ENCODE measurements at regions not wholly inside any gene's neighbourhood (a gene's known extent, or its start where the extent isn't known, plus 50 kb on each side); places are given as distances from the start of the nearest gene placed in this dataset.

DNA sequence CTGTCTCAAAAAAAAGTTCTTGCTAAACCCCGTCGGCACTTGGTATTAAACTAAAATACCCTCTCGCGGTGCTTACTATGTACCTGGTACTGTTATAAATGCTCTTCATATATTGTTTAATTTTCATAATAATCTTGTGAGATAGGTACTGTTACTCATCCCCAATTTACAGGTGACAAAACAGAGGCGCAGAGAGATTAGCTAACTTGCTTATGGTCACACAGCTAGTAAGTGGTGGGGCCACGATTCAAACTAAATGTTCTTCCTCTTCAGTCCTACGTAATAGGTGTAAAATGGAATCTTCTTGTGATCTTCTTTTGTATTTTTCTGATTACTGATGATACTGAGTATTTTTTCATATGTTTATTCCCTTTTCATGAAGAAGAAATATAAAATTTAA, 51.3 kb downstream of the TET3 start:
- Mint-ChIP-seq H3K9me3 (no peaks in the 10 kb centered on the region), H3K36me3 (no peaks in the 10 kb centered on the region), H3K27me3 (no peaks in the 10 kb centered on the region), H3K4me1 (peaks cover 47 to 88% (median 59%) of the 10 kb centered on the region in 4 donors), H3K4me3 (peak overlapping the region in 1 of 4 donors; percentile 31), H3K27ac (peak overlapping the region in 2 of 3 donors; percentile 60 to 76)
- no peak for DNase-seq
- Histone ChIP-seq H3K4me3 (ENCODE audit: low read depth, low read length) (no peak overlapping the region), H3K4me1 (ENCODE audit: control insufficient read depth, insufficient read depth, low read length, poor library complexity, severe bottlenecking) (peaks cover 36% of the 10 kb centered on the region), H3K27me3 (ENCODE audit: control insufficient read depth, insufficient read depth, low read length) (no peaks in the 10 kb centered on the region), H3K36me3 (ENCODE audit: control insufficient read depth, insufficient read depth, low read length) (no peaks in the 10 kb centered on the region), H3K9me3 (ENCODE audit: control insufficient read depth in 2 of 2, low read length in 2 of 2) (no peaks in the 10 kb centered on the region), H3K27ac (ENCODE audit: insufficient read depth, low read length, poor library complexity, severe bottlenecking) (no peak overlapping the region)
- no peak for ATAC-seq (ENCODE audit: low read depth in 2 of 2)

DNA sequence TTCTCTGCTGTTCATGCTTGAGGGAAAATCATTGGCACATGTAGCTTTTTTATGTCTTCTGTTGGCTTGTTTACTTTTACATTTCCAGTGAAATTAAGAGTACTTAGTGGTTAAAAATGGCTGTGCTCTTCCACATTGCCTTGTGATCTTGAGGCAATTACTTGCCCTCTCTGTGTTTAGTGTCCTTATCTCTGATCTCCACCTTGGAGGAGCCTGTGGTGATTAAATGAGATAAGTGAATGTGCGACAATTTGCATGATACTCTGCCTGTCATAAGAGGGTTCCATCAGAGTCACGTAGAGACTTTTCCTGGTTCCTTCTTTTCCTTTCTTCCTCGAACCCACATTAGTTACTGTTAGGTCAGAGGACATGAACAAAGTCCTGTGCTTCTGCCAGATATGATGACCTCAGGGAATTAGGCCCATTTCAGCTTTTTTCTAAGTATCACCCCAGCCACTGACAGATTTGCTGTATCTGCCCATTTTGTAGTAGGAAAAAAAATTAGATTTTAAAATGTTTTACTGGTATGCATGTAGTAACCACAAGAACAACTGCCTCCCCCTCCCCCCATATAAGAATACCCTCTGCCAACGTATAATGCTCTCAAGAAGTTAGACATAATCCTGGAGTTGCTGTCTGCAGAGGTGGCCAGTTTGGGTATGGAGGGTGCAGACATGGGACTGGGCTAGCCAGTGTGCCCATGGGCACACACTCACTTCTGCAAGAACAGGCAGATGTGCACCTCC, 51.9 kb downstream of the TET3 start:
- H3K9me3 Mint-ChIP-seq: no peaks in the 10 kb centered on the region
- no peak overlapping the region for H3K4me3 ChIP-seq (ENCODE audit: low read depth, low read length)
- no peaks in the 10 kb centered on the region for H3K27me3 Mint-ChIP-seq
- H3K4me1 Mint-ChIP-seq: peaks cover 51 to 87% (median 60%) of the 10 kb centered on the region in 4 donors
- H3K4me1 ChIP-seq (ENCODE audit: control insufficient read depth, insufficient read depth, low read length, poor library complexity, severe bottlenecking): peaks cover 30% of the 10 kb centered on the region
- no peak overlapping the region for H3K27ac ChIP-seq (ENCODE audit: insufficient read depth, low read length, poor library complexity, severe bottlenecking)
- H3K9me3 ChIP-seq (ENCODE audit: control insufficient read depth in 2 of 2, low read length in 2 of 2): no peaks in the 10 kb centered on the region
- H3K36me3 ChIP-seq (ENCODE audit: control insufficient read depth, insufficient read depth, low read length): no peaks in the 10 kb centered on the region
- H3K36me3 Mint-ChIP-seq: no peaks in the 10 kb centered on the region
- H3K27me3 ChIP-seq (ENCODE audit: control insufficient read depth, insufficient read depth, low read length): no peaks in the 10 kb centered on the region
- H3K27ac Mint-ChIP-seq: peak overlapping the region; percentile 21 to 76 (median 60)
- ATAC-seq (ENCODE audit: low read depth in 2 of 2) (no peak), DNase-seq (no peak)
- H3K4me3 Mint-ChIP-seq: peak overlapping the region in 2 of 4 donors; percentile 29 to 31

DNA sequence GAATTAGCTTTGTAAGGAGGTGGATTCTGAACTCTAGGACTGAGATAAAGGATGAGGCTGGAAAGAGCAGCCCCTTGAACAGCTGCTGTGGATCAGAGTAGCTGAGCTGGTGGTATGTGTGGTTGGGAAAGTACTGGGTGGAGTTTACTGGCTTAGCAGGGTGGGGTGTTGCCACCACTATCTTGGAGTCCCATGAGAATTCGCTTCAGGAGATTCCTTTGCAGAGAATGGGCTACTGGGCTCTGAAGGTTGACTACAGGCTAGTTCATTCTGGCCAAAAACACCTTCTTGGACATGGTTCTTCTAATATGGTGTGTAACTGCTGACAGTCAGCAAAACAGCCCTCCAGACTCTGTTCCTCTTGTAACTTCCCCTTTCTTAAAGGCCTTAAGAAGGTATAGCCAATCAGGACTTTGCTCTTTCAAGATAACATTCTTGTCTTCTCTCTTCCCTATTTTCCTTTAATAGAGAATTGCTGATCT, 52.7 kb downstream of the TET3 start:
- no peak overlapping the region for H3K27ac ChIP-seq (ENCODE audit: insufficient read depth, low read length, poor library complexity, severe bottlenecking)
- H3K4me1 ChIP-seq (ENCODE audit: control insufficient read depth, insufficient read depth, low read length, poor library complexity, severe bottlenecking): peaks cover 23% of the 10 kb centered on the region
- ATAC-seq (ENCODE audit: low read depth in 2 of 2): peak in 1 of 2 donors; percentile 12
- H3K27me3 Mint-ChIP-seq: no peaks in the 10 kb centered on the region
- no peaks in the 10 kb centered on the region for H3K9me3 Mint-ChIP-seq
- H3K4me3 ChIP-seq (ENCODE audit: low read depth, low read length): no peak overlapping the region
- peak overlapping the region; percentile 33 to 79 (median 70) for H3K27ac Mint-ChIP-seq
- no peaks in the 10 kb centered on the region for H3K9me3 ChIP-seq (ENCODE audit: control insufficient read depth in 2 of 2, low read length in 2 of 2)
- no peaks in the 10 kb centered on the region for H3K27me3 ChIP-seq (ENCODE audit: control insufficient read depth, insufficient read depth, low read length)
- DNase-seq: no peak
- peak overlapping the region in 2 of 4 donors; percentile 8 to 29 for H3K4me3 Mint-ChIP-seq
- H3K36me3 ChIP-seq (ENCODE audit: control insufficient read depth, insufficient read depth, low read length): no peaks in the 10 kb centered on the region
- H3K4me1 Mint-ChIP-seq: peaks cover 43 to 85% (median 57%) of the 10 kb centered on the region in 4 donors
- no peaks in the 10 kb centered on the region for H3K36me3 Mint-ChIP-seq

DNA sequence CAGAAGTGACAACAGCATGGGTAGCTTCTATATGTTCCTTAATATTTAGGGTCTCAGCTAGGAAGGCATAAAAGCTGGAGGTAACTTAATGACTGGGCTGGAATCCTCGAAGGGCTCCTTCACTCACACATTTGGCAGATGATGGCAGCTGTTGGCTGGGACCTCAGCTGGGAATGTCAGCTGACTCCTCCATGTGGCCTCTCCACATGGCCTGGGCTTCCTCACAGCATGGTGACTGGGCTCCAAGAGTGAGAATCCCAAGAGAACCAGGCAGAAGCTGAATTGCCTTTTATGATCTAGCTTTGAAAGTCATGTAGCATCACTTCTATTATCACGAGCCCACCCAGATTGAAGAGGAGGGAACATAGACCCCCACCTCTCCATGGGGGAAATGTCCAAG, 54.9 kb downstream of the TET3 start:
- no peak overlapping the region for H3K4me3 Mint-ChIP-seq
- H3K4me1 Mint-ChIP-seq: peaks cover 38 to 79% (median 55%) of the 10 kb centered on the region in 4 donors
- H3K27ac Mint-ChIP-seq: peak overlapping the region; percentile 36 to 45 (median 39)

DNA sequence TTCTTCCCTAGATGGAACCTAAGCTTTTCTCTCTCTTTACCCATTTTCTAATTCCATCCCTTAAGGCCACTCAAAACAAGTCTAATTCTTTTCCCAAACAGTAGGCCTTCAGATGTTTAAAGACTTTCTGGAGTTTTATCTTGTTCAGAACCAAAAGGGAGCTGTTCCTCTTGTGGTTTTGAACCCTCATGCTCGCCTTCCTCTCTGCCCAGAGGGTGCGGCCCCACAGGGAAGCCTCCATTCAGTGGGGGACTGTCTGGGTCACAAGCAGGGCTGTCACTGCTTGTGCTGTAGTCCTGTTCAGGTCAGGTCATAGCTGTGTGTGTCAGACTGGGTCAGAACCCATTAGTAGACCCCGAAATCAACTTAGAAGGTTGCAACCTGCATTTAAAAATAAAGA, 56.5 kb downstream of the TET3 start:
- Histone ChIP-seq H3K4me1 (ENCODE audit: control insufficient read depth, insufficient read depth, low read length, poor library complexity, severe bottlenecking) (peaks cover 12% of the 10 kb centered on the region), H3K27me3 (ENCODE audit: control insufficient read depth, insufficient read depth, low read length) (no peaks in the 10 kb centered on the region), H3K27ac (ENCODE audit: insufficient read depth, low read length, poor library complexity, severe bottlenecking) (no peak overlapping the region), H3K9me3 (ENCODE audit: control insufficient read depth in 2 of 2, low read length in 2 of 2) (no peaks in the 10 kb centered on the region), H3K36me3 (ENCODE audit: control insufficient read depth, insufficient read depth, low read length) (no peaks in the 10 kb centered on the region), H3K4me3 (ENCODE audit: low read depth, low read length) (no peak overlapping the region)
- DNase-seq: no peak
- H3K9me3 Mint-ChIP-seq: no peaks in the 10 kb centered on the region
- H3K4me1 Mint-ChIP-seq: peaks cover 34 to 78% (median 55%) of the 10 kb centered on the region in 4 donors
- H3K4me3 Mint-ChIP-seq: peak overlapping the region in 1 of 4 donors; percentile 22
- no peaks in the 10 kb centered on the region for H3K27me3 Mint-ChIP-seq
- no peaks in the 10 kb centered on the region for H3K36me3 Mint-ChIP-seq
- ATAC-seq (ENCODE audit: low read depth in 2 of 2): no peak
- peak overlapping the region in 2 of 3 donors; percentile 14 to 40 for H3K27ac Mint-ChIP-seq

More for the DNA sequence above, 54.9 kb downstream of the TET3 start:
- Mint-ChIP-seq H3K36me3 (no peaks in the 10 kb centered on the region), H3K9me3 (no peaks in the 10 kb centered on the region), H3K27me3 (no peaks in the 10 kb centered on the region)
- DNase-seq (no peak), ATAC-seq (ENCODE audit: low read depth in 2 of 2) (no peak)
- Histone ChIP-seq H3K4me1 (ENCODE audit: control insufficient read depth, insufficient read depth, low read length, poor library complexity, severe bottlenecking) (peaks cover 13% of the 10 kb centered on the region), H3K27me3 (ENCODE audit: control insufficient read depth, insufficient read depth, low read length) (no peaks in the 10 kb centered on the region), H3K4me3 (ENCODE audit: low read depth, low read length) (no peak overlapping the region), H3K27ac (ENCODE audit: insufficient read depth, low read length, poor library complexity, severe bottlenecking) (no peak overlapping the region), H3K9me3 (ENCODE audit: control insufficient read depth in 2 of 2, low read length in 2 of 2) (no peaks in the 10 kb centered on the region), H3K36me3 (ENCODE audit: control insufficient read depth, insufficient read depth, low read length) (no peaks in the 10 kb centered on the region)

DNA sequence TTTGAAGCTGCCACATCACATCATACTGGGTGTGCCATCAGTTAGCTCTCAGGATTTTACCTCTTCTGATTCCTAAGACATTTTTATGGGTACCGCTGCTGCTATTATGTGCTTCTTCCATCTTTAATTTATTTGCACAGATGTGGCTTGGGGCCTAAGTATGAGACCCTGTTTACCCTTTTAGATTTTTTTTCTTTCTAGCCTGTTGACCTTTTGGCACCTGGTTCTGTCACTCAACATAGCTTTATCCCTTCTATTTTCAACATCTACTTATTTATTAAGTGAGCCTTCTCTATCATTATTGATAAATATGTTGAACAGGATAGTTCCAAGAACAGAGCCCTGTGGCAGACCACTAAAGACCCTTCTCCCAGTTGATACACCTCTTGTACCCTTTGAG, 57.0 kb downstream of the TET3 start:
- Histone ChIP-seq H3K4me3 (ENCODE audit: low read depth, low read length) (no peak overlapping the region), H3K4me1 (ENCODE audit: control insufficient read depth, insufficient read depth, low read length, poor library complexity, severe bottlenecking) (peaks cover 8% of the 10 kb centered on the region), H3K27me3 (ENCODE audit: control insufficient read depth, insufficient read depth, low read length) (no peaks in the 10 kb centered on the region), H3K9me3 (ENCODE audit: control insufficient read depth in 2 of 2, low read length in 2 of 2) (no peaks in the 10 kb centered on the region), H3K36me3 (ENCODE audit: control insufficient read depth, insufficient read depth, low read length) (peaks cover 1% of the 10 kb centered on the region), H3K27ac (ENCODE audit: insufficient read depth, low read length, poor library complexity, severe bottlenecking) (no peak overlapping the region)
- ATAC-seq (ENCODE audit: low read depth in 2 of 2) (no peak), DNase-seq (no peak)
- H3K27me3 Mint-ChIP-seq: no peaks in the 10 kb centered on the region
- peaks cover 29 to 73% (median 49%) of the 10 kb centered on the region in 4 donors for H3K4me1 Mint-ChIP-seq
- peak overlapping the region in 2 of 3 donors; percentile 14 to 42 for H3K27ac Mint-ChIP-seq
- no peaks in the 10 kb centered on the region for H3K9me3 Mint-ChIP-seq
- peaks cover 4% of the 10 kb centered on the region for H3K36me3 Mint-ChIP-seq
- H3K4me3 Mint-ChIP-seq: no peak overlapping the region

DNA sequence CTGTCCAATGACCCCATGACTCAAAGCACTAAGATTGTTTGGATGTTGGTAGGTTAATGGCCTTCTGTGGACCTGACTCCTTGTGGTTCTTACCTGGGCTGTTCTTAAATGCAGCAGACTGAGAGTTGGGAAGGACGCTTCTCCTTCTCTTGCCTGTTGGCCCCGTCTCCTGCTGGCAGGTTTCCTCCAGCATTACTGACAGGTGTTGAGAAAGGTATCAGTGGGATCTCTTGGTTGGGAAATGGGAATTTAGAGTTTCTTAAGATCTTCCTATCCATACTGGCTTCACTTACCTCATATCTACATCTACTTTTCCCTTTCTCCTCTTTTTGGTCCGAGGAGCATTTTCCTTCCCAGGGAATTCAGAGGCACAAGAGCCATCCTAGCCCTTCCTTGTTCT, 57.9 kb downstream of the TET3 start:
- ATAC-seq (ENCODE audit: low read depth in 2 of 2) (no peak), DNase-seq (no peak)
- H3K27ac Mint-ChIP-seq: peak overlapping the region in 2 of 3 donors; percentile 84 to 94

More for the DNA sequence above, 57.9 kb downstream of the TET3 start:
- H3K4me1 Mint-ChIP-seq: peaks cover 24 to 64% (median 41%) of the 10 kb centered on the region in 4 donors
- no peaks in the 10 kb centered on the region for H3K9me3 Mint-ChIP-seq
- H3K27me3 ChIP-seq (ENCODE audit: control insufficient read depth, insufficient read depth, low read length): no peaks in the 10 kb centered on the region
- H3K4me3 Mint-ChIP-seq: no peak overlapping the region
- H3K4me1 ChIP-seq (ENCODE audit: control insufficient read depth, insufficient read depth, low read length, poor library complexity, severe bottlenecking): no peaks in the 10 kb centered on the region
- peaks cover 9% of the 10 kb centered on the region for H3K36me3 Mint-ChIP-seq
- no peaks in the 10 kb centered on the region for H3K27me3 Mint-ChIP-seq
- H3K4me3 ChIP-seq (ENCODE audit: low read depth, low read length): no peak overlapping the region
- no peak overlapping the region for H3K27ac ChIP-seq (ENCODE audit: insufficient read depth, low read length, poor library complexity, severe bottlenecking)
- no peaks in the 10 kb centered on the region for H3K9me3 ChIP-seq (ENCODE audit: control insufficient read depth in 2 of 2, low read length in 2 of 2)
- peaks cover 10% of the 10 kb centered on the region for H3K36me3 ChIP-seq (ENCODE audit: control insufficient read depth, insufficient read depth, low read length)

All from CD4-positive, CD25-positive, alpha-beta regulatory T cell (primary cell).